ENCODE measurements at regions not wholly inside any gene's neighbourhood (a gene's known extent, or its start where the extent isn't known, plus 50 kb on each side); places are given as distances from the start of the nearest gene placed in this dataset.

GRCh38 chr13:76730220-76730619 lies 156.0 kb downstream of the KCTD12 start:
- Histone ChIP-seq H3K4me2 (ENCODE audit: low read depth, low read length) (no peak overlapping the region), H3K27me3 (replicated peaks; ENCODE audit: insufficient read depth, low read length) (no peaks in the 10 kb centered on the region), H3K9me2 (replicated peaks; ENCODE audit: insufficient read depth, low read length) (no peaks in the 10 kb centered on the region), H3F3A (ENCODE audit: insufficient read depth, low read length) (no peaks in the 10 kb centered on the region), H2AFZ (ENCODE audit: low read length) (no peak overlapping the region), H3K36me3 (replicated peaks; ENCODE audit: insufficient read depth, low read length) (no peaks in the 10 kb centered on the region), H3K27ac (ENCODE audit: low read length) (no peak overlapping the region), H3K9me3 (replicated peaks; ENCODE audit: insufficient read depth, low read length) (no peaks in the 10 kb centered on the region; the same call in 1 of the 2 replicates), H3K4me3 (ENCODE audit: low read length) (no peak overlapping the region), H3K4me1 (ENCODE audit: low read length) (peaks cover 5% of the 10 kb centered on the region; the same call in 1 of the 2 replicates), H3K9ac (ENCODE audit: low read length) (no peak overlapping the region), H4K20me1 (ENCODE audit: insufficient read depth, low read length) (no peaks in the 10 kb centered on the region), H3K79me2 (ENCODE audit: low read length) (no peaks in the 10 kb centered on the region)
- no peak for TF ChIP-seq CTCF (IDR thresholded peaks at IDR 0.05; ENCODE audit: low read length)
- TF ChIP-seq EZH2 (optimal IDR thresholded peaks at IDR 0.05; ENCODE audit: low read depth, low read length), result no peak
- no peak for TF ChIP-seq EZH2phosphoT487 (IDR thresholded peaks at IDR 0.05; ENCODE audit: low read length)
- DNase-seq, result no peak

- no peak overlapping the region for H3K9ac ChIP-seq (ENCODE audit: low read length)
- H3K4me1 ChIP-seq (ENCODE audit: low read length), result peaks cover 5% of the 10 kb centered on the region; the same call in 1 of the 2 replicates
- H3K27ac ChIP-seq (ENCODE audit: low read length), result no peak overlapping the region
- peak; percentile 12 for DNase-seq
- no peak overlapping the region for H3K4me2 ChIP-seq (ENCODE audit: low read depth, low read length)
- H3F3A ChIP-seq (ENCODE audit: insufficient read depth, low read length), result no peaks in the 10 kb centered on the region
- H3K4me3 ChIP-seq (ENCODE audit: low read length), result no peak overlapping the region
- H4K20me1 ChIP-seq (ENCODE audit: insufficient read depth, low read length), result no peaks in the 10 kb centered on the region
- H3K9me3 ChIP-seq (replicated peaks; ENCODE audit: insufficient read depth, low read length), result no peaks in the 10 kb centered on the region; the same call in 1 of the 2 replicates
- no peaks in the 10 kb centered on the region for H3K36me3 ChIP-seq (replicated peaks; ENCODE audit: insufficient read depth, low read length)
- no peaks in the 10 kb centered on the region for H3K9me2 ChIP-seq (replicated peaks; ENCODE audit: insufficient read depth, low read length)
- no peaks in the 10 kb centered on the region for H3K27me3 ChIP-seq (replicated peaks; ENCODE audit: insufficient read depth, low read length)
- H2AFZ ChIP-seq (ENCODE audit: low read length), result no peak overlapping the region
- TF ChIP-seq CTCF (IDR thresholded peaks at IDR 0.05; ENCODE audit: low read length), result no peak
- no peak for TF ChIP-seq EZH2phosphoT487 (IDR thresholded peaks at IDR 0.05; ENCODE audit: low read length)
- TF ChIP-seq EZH2 (optimal IDR thresholded peaks at IDR 0.05; ENCODE audit: low read depth, low read length), result no peak
- no peaks in the 10 kb centered on the region for H3K79me2 ChIP-seq (ENCODE audit: low read length)
Measured at GRCh38 chr13:76729691-76730090, 156.5 kb downstream of the KCTD12 start.

GRCh38 chr13:76725896-76726295 lies 160.3 kb downstream of the KCTD12 start:
- TF ChIP-seq EZH2 (optimal IDR thresholded peaks at IDR 0.05; ENCODE audit: low read depth, low read length) (no peak), CTCF (IDR thresholded peaks at IDR 0.05; ENCODE audit: low read length) (no peak), EZH2phosphoT487 (IDR thresholded peaks at IDR 0.05; ENCODE audit: low read length) (no peak)
- Histone ChIP-seq H3K4me3 (ENCODE audit: low read length) (no peak overlapping the region), H3K9ac (ENCODE audit: low read length) (no peak overlapping the region), H3K4me1 (ENCODE audit: low read length) (peaks cover 5% of the 10 kb centered on the region; the same call in 1 of the 2 replicates), H3K4me2 (ENCODE audit: low read depth, low read length) (no peak overlapping the region), H3K27me3 (replicated peaks; ENCODE audit: insufficient read depth, low read length) (no peaks in the 10 kb centered on the region), H4K20me1 (ENCODE audit: insufficient read depth, low read length) (no peaks in the 10 kb centered on the region), H3F3A (ENCODE audit: insufficient read depth, low read length) (no peaks in the 10 kb centered on the region), H3K9me3 (replicated peaks; ENCODE audit: insufficient read depth, low read length) (no peaks in the 10 kb centered on the region), H3K79me2 (ENCODE audit: low read length) (no peaks in the 10 kb centered on the region), H2AFZ (ENCODE audit: low read length) (no peak overlapping the region), H3K27ac (ENCODE audit: low read length) (no peak overlapping the region), H3K9me2 (replicated peaks; ENCODE audit: insufficient read depth, low read length) (no peaks in the 10 kb centered on the region), H3K36me3 (replicated peaks; ENCODE audit: insufficient read depth, low read length) (no peaks in the 10 kb centered on the region)
- DNase-seq, result no peak

Data from MM.1S (cell line).